H1 (cell line): ENCODE measurements at regions not wholly inside any gene's neighbourhood (a gene's known extent, or its start where the extent isn't known, plus 50 kb on each side); places are given as distances from the start of the nearest gene placed in this dataset.

Experiments used
- CTCF ChIA-PET: fragments of 300-600 bp; sonication (Branson Sonifier 250); formaldehyde crosslinking; loops from one replicate; lab custom pipeline; 2021; ENCODE audit not compliant: partially characterized antibody; lab: Charles Lee
- POLR2A ChIA-PET: fragments of 300-600 bp; sonication (Branson Sonifier 250); formaldehyde crosslinking; loops from one replicate; lab custom pipeline; 2021; ENCODE audit warnings: inconsistent platforms; ENCODE audit not compliant: partially characterized antibody; lab: Charles Lee
- DNase-seq, 2 experiments: peaks; one replicate each; pipeline versions ENCODE4 v3.0.0 to v3.0.0-alpha.2; 2010 to 2022; ENCODE audit warnings: low spot score in 2 of 2, low read depth in 1 of 2, mixed read lengths in 1 of 2
- FAIRE-seq: peaks from 2 replicates; lab custom pipeline; 2011; peaks lifted over from hg19 to GRCh38; lab: Jason Lieb, UNC
- H2AFZ ChIP-seq: 2 replicates; pipeline ENCODE4 v1.8.1; 2012; ENCODE audit warnings: low read length, inconsistent platforms
- H2AK5ac ChIP-seq: 2 replicates; pipeline ENCODE4 v1.6.1; 2013; ENCODE audit warnings: low read depth, low read length
- H2BK120ac ChIP-seq: replicated peaks from 2 replicates; pipeline ENCODE3; 2013; ENCODE audit warnings: low read depth, low read length, inconsistent platforms
- H2BK12ac ChIP-seq: 2 replicates; pipeline ENCODE4 v1.6.1; 2013; ENCODE audit warnings: low read depth, low read length
- H2BK15ac ChIP-seq: 2 replicates; pipeline ENCODE4 v1.6.1; 2013; ENCODE audit warnings: low read length
- H2BK20ac ChIP-seq: 2 replicates; pipeline ENCODE4 v1.6.1; 2013; ENCODE audit warnings: low read length
- H2BK5ac ChIP-seq: 2 replicates; pipeline ENCODE4 v1.6.1; 2013; ENCODE audit warnings: low read depth, low read length
- H3K14ac ChIP-seq: 2 replicates; pipeline ENCODE4 v1.6.1; 2013; ENCODE audit warnings: inconsistent platforms; ENCODE audit not compliant: insufficient read length
- H3K18ac ChIP-seq: 2 replicates; pipeline ENCODE4 v1.6.1; 2013; ENCODE audit warnings: low read length; ENCODE audit errors: extremely low read depth
- H3K23ac ChIP-seq: 2 replicates; pipeline ENCODE4 v1.6.1; 2013; ENCODE audit warnings: inconsistent platforms; ENCODE audit not compliant: insufficient read length
- H3K23me2 ChIP-seq: 2 replicates; pipeline ENCODE4 v1.6.1; 2013; ENCODE audit warnings: low read depth, low read length
- H3K27ac ChIP-seq: 2 replicates; pipeline ENCODE4 v1.6.1; 2011; ENCODE audit warnings: low read depth, low read length, inconsistent platforms
- H3K27me3 ChIP-seq, 4 experiments: replicated peaks in 1 of 4; 1 replicate in 1 of 4; 2 replicates in 3 of 4; pipeline versions ENCODE4 v1.6.1 to v1.8.1; 2011 to 2013; ENCODE audit warnings: low read length in 3 of 4, mild to moderate bottlenecking in 3 of 4, inconsistent platforms in 2 of 4, mixed read lengths in 2 of 4, moderate library complexity in 1 of 4; ENCODE audit not compliant: control insufficient read depth in 3 of 4, insufficient read depth in 3 of 4; ENCODE audit errors: extremely low read depth in 1 of 4
- H3K36me3 ChIP-seq, 4 experiments: 2 replicates each; pipeline versions ENCODE4 v1.6.1 to v1.8.1; 2011 to 2013; ENCODE audit warnings: mild to moderate bottlenecking in 4 of 4, low read length in 3 of 4, moderate library complexity in 2 of 4, control low read depth in 1 of 4, inconsistent platforms in 1 of 4; ENCODE audit not compliant: insufficient read depth in 4 of 4, control insufficient read depth in 2 of 4
- H3K4ac ChIP-seq: replicated peaks from 2 replicates; pipeline ENCODE3; 2013; ENCODE audit warnings: low read length, low read depth, mixed read lengths, inconsistent platforms; ENCODE audit not compliant: insufficient read length
- H3K4me1 ChIP-seq, 4 experiments: replicated peaks in 1 of 4; 1 replicate in 1 of 4; 2 replicates in 3 of 4; pipeline versions ENCODE4 v1.6.1 to v1.8.1; 2011 to 2013; ENCODE audit warnings: low read length in 3 of 4, inconsistent platforms in 2 of 4, mixed read lengths in 1 of 4; ENCODE audit not compliant: insufficient read depth in 4 of 4, control insufficient read depth in 3 of 4
- H3K4me2 ChIP-seq, 2 experiments: 2 replicates each; pipeline versions ENCODE4 v1.6.1 to v1.8.1; 2011 to 2013; ENCODE audit warnings: low read depth in 2 of 2, low read length in 2 of 2, control low read depth in 1 of 2, inconsistent platforms in 1 of 2, mild to moderate bottlenecking in 1 of 2; ENCODE audit not compliant: insufficient read depth in 1 of 2
- H3K4me3 ChIP-seq, 4 experiments: fragments of 200-600, 300-600 bp in 1 of 4; sonication (generic), shearing (Covaris generic), sonication (Bioruptor Twin) in 1 of 4; 2 replicates each; pipeline versions ENCODE4 v1.5.1 to v1.8.1; 2011 to 2016; ENCODE audit warnings: low read length in 4 of 4, low read depth in 3 of 4, control low read depth in 2 of 4, inconsistent platforms in 2 of 4, mild to moderate bottlenecking in 2 of 4, mixed read lengths in 1 of 4, moderate library complexity in 1 of 4; ENCODE audit not compliant: insufficient read depth in 2 of 4; ENCODE audit errors: extremely low read depth in 1 of 4
- H3K56ac ChIP-seq: replicated peaks from 2 replicates; pipeline ENCODE3; 2013; ENCODE audit warnings: low read depth, mild to moderate bottlenecking, mixed read lengths, low read length, inconsistent platforms; ENCODE audit not compliant: insufficient read length
- H3K79me1 ChIP-seq: 2 replicates; pipeline ENCODE4 v1.6.1; 2013; ENCODE audit warnings: low read depth, low read length, control low read depth
- H3K79me2 ChIP-seq, 2 experiments: 2 replicates each; pipeline versions ENCODE4 v1.6.1 to v1.8.1; 2012 to 2013; ENCODE audit warnings: low read length in 2 of 2, mild to moderate bottlenecking in 2 of 2, inconsistent platforms in 1 of 2; ENCODE audit not compliant: insufficient read depth in 2 of 2, control insufficient read depth in 1 of 2
- H3K9ac ChIP-seq, 4 experiments: replicated peaks in 1 of 4; 1 replicate in 1 of 4; 2 replicates in 3 of 4; pipeline versions ENCODE4 v1.6.1 to v1.8.1; 2011 to 2013; ENCODE audit warnings: low read depth in 3 of 4, low read length in 3 of 4, control low read depth in 2 of 4, mild to moderate bottlenecking in 2 of 4, moderate library complexity in 2 of 4, inconsistent platforms in 1 of 4; ENCODE audit errors: extremely low read depth in 1 of 4
- H3K9me3 ChIP-seq, 2 experiments: 2 replicates each; pipeline versions ENCODE4 v1.6.1 to v1.8.1; 2012 to 2013; ENCODE audit warnings: mild to moderate bottlenecking in 2 of 2, moderate library complexity in 2 of 2, control low read depth in 1 of 2, inconsistent platforms in 1 of 2, low read depth in 1 of 2, low read length in 1 of 2, mixed read lengths in 1 of 2; ENCODE audit not compliant: insufficient read depth in 2 of 2
- H4K20me1 ChIP-seq, 2 experiments: replicated peaks in 1 of 2; 2 replicates each; pipeline versions ENCODE3 to v1.8.1; 2011 to 2013; ENCODE audit warnings: inconsistent platforms in 2 of 2, low read length in 2 of 2, mild to moderate bottlenecking in 1 of 2; ENCODE audit not compliant: insufficient read depth in 2 of 2, control insufficient read depth in 1 of 2
- H4K5ac ChIP-seq: 2 replicates; pipeline ENCODE4 v1.6.1; 2013; ENCODE audit warnings: low read length, low read depth, mixed read lengths, inconsistent platforms; ENCODE audit not compliant: insufficient read length
- H4K8ac ChIP-seq: 2 replicates; pipeline ENCODE4 v1.8.0; 2013; ENCODE audit warnings: mild to moderate bottlenecking, moderate library complexity, low read length, inconsistent platforms; ENCODE audit not compliant: insufficient read depth; ENCODE audit errors: extremely low read depth
- H4K91ac ChIP-seq: replicated peaks from 2 replicates; pipeline ENCODE3; 2013; ENCODE audit warnings: low read length, mixed read lengths, inconsistent platforms; ENCODE audit not compliant: insufficient read length
- EGR1 ChIP-seq: IDR thresholded peaks from 2 replicates; pipeline ENCODE4 v1.6.1; 2011; ENCODE audit warnings: low read depth, low read length, borderline replicate concordance
- EP300 ChIP-seq, 2 experiments: IDR thresholded peaks; 1 replicate in 1 of 2; 2 replicates in 1 of 2; pipeline ENCODE4 v1.6.1; 2011 to 2012; ENCODE audit warnings: low read depth in 2 of 2, low read length in 2 of 2, mild to moderate bottlenecking in 2 of 2, borderline replicate concordance in 1 of 2, inconsistent platforms in 1 of 2, moderate library complexity in 1 of 2
- GABPA ChIP-seq: IDR thresholded peaks from 2 replicates; pipeline ENCODE4 v1.6.1; 2011; ENCODE audit warnings: mild to moderate bottlenecking, low read length, moderate library complexity, borderline replicate concordance; ENCODE audit not compliant: insufficient read depth
- MAFK ChIP-seq: IDR thresholded peaks from 2 replicates; pipeline ENCODE4 v1.6.1; 2012; ENCODE audit warnings: low read depth, mild to moderate bottlenecking, improper control_type of control experiment, low read length
- RBBP5 ChIP-seq: IDR thresholded peaks from 2 replicates; pipeline ENCODE4 v1.7.1; 2012; ENCODE audit warnings: low read depth, mild to moderate bottlenecking, inconsistent platforms, low read length, moderate library complexity, borderline replicate concordance
- SP4 ChIP-seq: IDR thresholded peaks from 2 replicates; pipeline ENCODE4 v1.6.1; 2012; ENCODE audit warnings: low read length, inconsistent platforms
- SUZ12 ChIP-seq: fragments of 200-600 bp; sonication (generic); IDR thresholded peaks from 2 replicates; pipeline ENCODE4 v1.6.1; 2012; ENCODE audit warnings: mild to moderate bottlenecking, inconsistent platforms, low read length, moderate library complexity, mixed read lengths
- TBP ChIP-seq: IDR thresholded peaks from 2 replicates; pipeline ENCODE4 v1.6.1; 2011; ENCODE audit warnings: low read depth, low read length, improper control_type of control experiment
- WGBS, 2 experiments: shearing (Covaris generic) in 1 of 2; methylation state at CpG; one replicate each; pipeline versions ENCODE4 v1.1.6 to v1.1.7; 2013 to 2015; ENCODE audit warnings: low lambda C conversion rate in 2 of 2, mixed read lengths in 2 of 2, inconsistent platforms in 1 of 2, low coverage in 1 of 2, missing lambda C conversion rate in 1 of 2; ENCODE audit not compliant: insufficient replicate concordance in 2 of 2, insufficient coverage in 1 of 2, insufficient read length in 1 of 2; ENCODE audit errors: extremely low coverage in 1 of 2, missing lambda C conversion rate in 1 of 2; 5-methylcytosine and 5-hydroxymethylcytosine counted together
- TF ChIP-seq, protein P1 (sequence below): IDR thresholded peaks from 2 replicates; pipeline ENCODE4 v1.6.1; 2011; ENCODE audit warnings: low read length, improper control_type of control experiment

DNA sequence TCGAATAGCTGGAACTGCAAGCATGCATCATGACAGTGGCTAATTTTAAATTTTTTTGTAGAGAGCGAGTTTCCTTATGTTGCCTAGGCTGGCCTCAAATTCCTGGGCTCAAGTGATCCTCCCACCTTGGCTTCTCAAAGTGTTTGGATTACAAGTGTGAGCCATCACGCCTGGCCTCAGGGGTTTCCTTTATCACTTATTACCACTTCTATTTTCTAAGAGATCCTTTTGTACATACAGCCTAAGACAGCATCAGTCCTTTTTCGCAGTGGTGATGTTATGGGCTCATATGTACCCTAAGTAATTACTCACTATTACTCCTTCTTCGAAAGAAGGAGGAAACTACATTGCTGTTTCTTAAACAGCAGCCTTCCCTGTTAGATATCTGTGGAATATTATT is 54.1 kb upstream of the CDKN2AIP start:
- POLR2A ChIA-PET = interaction anchor here (1.5 kb wide), 2 partner anchors 9 to 53 kb away, joined by 3 to 4 read pairs; no protein-coding TSS in a partner anchor
- no peaks in the 10 kb centered on the region for H3K9me3 ChIP-seq
- DNase-seq (no peak), FAIRE-seq (no peak)
- H3K36me3 ChIP-seq = no peaks in the 10 kb centered on the region
- no peak overlapping the region for H2BK15ac ChIP-seq
- H4K20me1 ChIP-seq = no peaks in the 10 kb centered on the region
- no peak overlapping the region for H3K14ac ChIP-seq
- no peak overlapping the region for H2BK5ac ChIP-seq
- no peak overlapping the region for H4K91ac ChIP-seq
- H3K27me3 ChIP-seq = no peaks in the 10 kb centered on the region
- no peak overlapping the region for H3K9ac ChIP-seq
- no peak overlapping the region for H3K23ac ChIP-seq
- peaks cover 0 to 3% (median 0%) of the 10 kb centered on the region in 4 experiments; a peak in 1 of 7 replicates for H3K4me1 ChIP-seq
- no peak overlapping the region for H2AK5ac ChIP-seq
- H4K5ac ChIP-seq = no peak overlapping the region
- no peak overlapping the region for H3K4me3 ChIP-seq
- WGBS, 2 experiments = 58% methylated on average over 5 of the region's 5 CpGs; no CpG with 5 or more reads in 1 of the 2 experiments
- CTCF ChIA-PET = interaction anchor here (1.1 to 1.3 kb wide), 2 partner anchors 12 to 128 kb away, joined by 3 to 4 read pairs; no protein-coding TSS in a partner anchor
- H3K4me2 ChIP-seq = no peak overlapping the region
- no peak overlapping the region for H3K18ac ChIP-seq
- H2BK20ac ChIP-seq = no peak overlapping the region
- no peak for TF ChIP-seq TBP
- TF ChIP-seq SP4 = no peak
- TF ChIP-seq SUZ12 = no peak
- no peak for TF ChIP-seq GABPA
- TF ChIP-seq, protein P1, sequence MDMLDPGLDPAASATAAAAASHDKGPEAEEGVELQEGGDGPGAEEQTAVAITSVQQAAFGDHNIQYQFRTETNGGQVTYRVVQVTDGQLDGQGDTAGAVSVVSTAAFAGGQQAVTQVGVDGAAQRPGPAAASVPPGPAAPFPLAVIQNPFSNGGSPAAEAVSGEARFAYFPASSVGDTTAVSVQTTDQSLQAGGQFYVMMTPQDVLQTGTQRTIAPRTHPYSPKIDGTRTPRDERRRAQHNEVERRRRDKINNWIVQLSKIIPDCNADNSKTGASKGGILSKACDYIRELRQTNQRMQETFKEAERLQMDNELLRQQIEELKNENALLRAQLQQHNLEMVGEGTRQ = no peak
- no peak for TF ChIP-seq EP300 (IDR thresholded peaks at IDR 0.05; ENCODE audit: borderline replicate concordance in 1 of 2, low read depth in 2 of 2, low read length in 2 of 2)
- no peak for TF ChIP-seq RBBP5
- no peak for TF ChIP-seq MAFK
- no peak for TF ChIP-seq EGR1
- no peak overlapping the region for H2AFZ ChIP-seq
- H2BK120ac ChIP-seq = no peak overlapping the region
- no peaks in the 10 kb centered on the region for H3K23me2 ChIP-seq
- no peaks in the 10 kb centered on the region for H3K79me2 ChIP-seq
- no peak overlapping the region for H3K27ac ChIP-seq
- H4K8ac ChIP-seq = no peak overlapping the region
- no peaks in the 10 kb centered on the region for H3K79me1 ChIP-seq
- H3K4ac ChIP-seq = no peak overlapping the region
- no peak overlapping the region for H3K56ac ChIP-seq
- no peak overlapping the region for H2BK12ac ChIP-seq
